ENCODE measurements at regions not wholly inside any gene's neighbourhood (a gene's known extent, or its start where the extent isn't known, plus 50 kb on each side); places are given as distances from the start of the nearest gene placed in this dataset.

GRCh38 chr5:93120051-93120450 is 461.0 kb downstream of the NR2F1-AS1 start:
- H3K27ac Mint-ChIP-seq: no peak overlapping the region
- H3K4me3 Mint-ChIP-seq: no peak overlapping the region
- H3K4me1 Mint-ChIP-seq (ENCODE audit: low read depth): no peaks in the 10 kb centered on the region
- ATAC-seq (no peak), DNase-seq (no peak)
- TF ChIP-seq, protein P1, sequence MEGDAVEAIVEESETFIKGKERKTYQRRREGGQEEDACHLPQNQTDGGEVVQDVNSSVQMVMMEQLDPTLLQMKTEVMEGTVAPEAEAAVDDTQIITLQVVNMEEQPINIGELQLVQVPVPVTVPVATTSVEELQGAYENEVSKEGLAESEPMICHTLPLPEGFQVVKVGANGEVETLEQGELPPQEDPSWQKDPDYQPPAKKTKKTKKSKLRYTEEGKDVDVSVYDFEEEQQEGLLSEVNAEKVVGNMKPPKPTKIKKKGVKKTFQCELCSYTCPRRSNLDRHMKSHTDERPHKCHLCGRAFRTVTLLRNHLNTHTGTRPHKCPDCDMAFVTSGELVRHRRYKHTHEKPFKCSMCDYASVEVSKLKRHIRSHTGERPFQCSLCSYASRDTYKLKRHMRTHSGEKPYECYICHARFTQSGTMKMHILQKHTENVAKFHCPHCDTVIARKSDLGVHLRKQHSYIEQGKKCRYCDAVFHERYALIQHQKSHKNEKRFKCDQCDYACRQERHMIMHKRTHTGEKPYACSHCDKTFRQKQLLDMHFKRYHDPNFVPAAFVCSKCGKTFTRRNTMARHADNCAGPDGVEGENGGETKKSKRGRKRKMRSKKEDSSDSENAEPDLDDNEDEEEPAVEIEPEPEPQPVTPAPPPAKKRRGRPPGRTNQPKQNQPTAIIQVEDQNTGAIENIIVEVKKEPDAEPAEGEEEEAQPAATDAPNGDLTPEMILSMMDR (IDR thresholded peaks at IDR 0.05): no peak
- no peaks in the 10 kb centered on the region for H3K9me3 Mint-ChIP-seq
- POLR2A ChIA-PET: no interaction called here
- H3K27me3 Mint-ChIP-seq: no peaks in the 10 kb centered on the region
- H3K36me3 Mint-ChIP-seq (ENCODE audit: low read depth): no peaks in the 10 kb centered on the region
- CTCF ChIA-PET: no interaction called here
- intact Hi-C loops (cut with micrococcal nuclease): no loop called here

DNA sequence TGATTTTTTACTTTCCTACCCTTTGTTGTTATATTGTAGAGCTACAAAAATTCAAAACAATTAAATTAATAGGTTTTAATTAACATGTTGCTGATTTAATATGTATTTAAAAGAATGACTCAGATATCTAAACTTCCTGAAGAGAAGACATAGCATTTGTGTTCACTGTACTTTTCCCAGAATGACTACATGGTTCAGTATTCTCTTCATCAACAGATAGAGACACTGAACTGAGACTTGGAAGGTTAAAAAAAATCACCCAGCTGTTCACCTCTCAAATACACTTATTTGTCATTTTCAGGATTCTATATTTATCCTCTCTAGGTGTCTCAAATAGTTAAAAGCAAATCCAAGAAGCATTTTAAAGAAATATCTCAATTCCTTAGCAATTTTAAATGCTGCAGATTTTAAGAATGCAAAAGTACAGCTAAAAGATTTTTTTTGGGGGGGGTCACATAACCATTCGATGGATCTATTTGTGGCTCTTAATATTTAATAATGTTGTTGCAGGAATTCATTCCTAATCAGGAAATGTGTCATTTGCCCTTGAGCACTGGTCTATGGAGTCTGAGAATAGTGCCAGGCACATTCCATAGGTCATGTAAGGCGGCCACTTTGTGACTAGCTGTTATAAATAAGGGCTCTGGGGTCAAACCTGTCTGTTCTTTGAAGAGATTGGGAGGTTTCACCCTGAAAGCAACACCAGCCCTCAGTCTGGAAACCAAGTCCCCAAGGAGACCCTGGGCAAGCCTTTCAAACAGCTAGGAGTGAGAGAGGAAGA is 463.1 kb downstream of the NR2F1-AS1 start:
- Mint-ChIP-seq H3K4me1 (ENCODE audit: low read depth) (no peaks in the 10 kb centered on the region), H3K27me3 (no peaks in the 10 kb centered on the region), H3K27ac (no peak overlapping the region), H3K36me3 (ENCODE audit: low read depth) (no peaks in the 10 kb centered on the region), H3K4me3 (no peak overlapping the region), H3K9me3 (no peaks in the 10 kb centered on the region)
- TF ChIP-seq, protein P1 (IDR thresholded peaks at IDR 0.05): no peak
- intact Hi-C loops (cut with micrococcal nuclease): no loop called here
- CTCF ChIA-PET: no interaction called here
- DNase-seq (no peak), ATAC-seq (no peak)
- POLR2A ChIA-PET: no interaction called here

- no peak overlapping the region for H3K4me3 Mint-ChIP-seq
- ATAC-seq: no peak
- H3K4me1 Mint-ChIP-seq (ENCODE audit: low read depth): no peaks in the 10 kb centered on the region
- ChIA-PET POLR2A (interaction anchor here (1.1 kb wide), 1 partner anchor 14 kb away, joined by 3 read pairs; no protein-coding TSS in a partner anchor), CTCF (no interaction called here)
- no peak for DNase-seq
- H3K27me3 Mint-ChIP-seq: peaks cover 2% of the 10 kb centered on the region
- H3K27ac Mint-ChIP-seq: no peak overlapping the region
- TF ChIP-seq, protein P1 (IDR thresholded peaks at IDR 0.05): no peak
- no peaks in the 10 kb centered on the region for H3K36me3 Mint-ChIP-seq (ENCODE audit: low read depth)
- H3K9me3 Mint-ChIP-seq: no peaks in the 10 kb centered on the region
- intact Hi-C loops (cut with micrococcal nuclease): no loop called here
These were observed 473.1 kb downstream of the NR2F1-AS1 start for GRCh38 chr5:93107805-93108520.

DNA sequence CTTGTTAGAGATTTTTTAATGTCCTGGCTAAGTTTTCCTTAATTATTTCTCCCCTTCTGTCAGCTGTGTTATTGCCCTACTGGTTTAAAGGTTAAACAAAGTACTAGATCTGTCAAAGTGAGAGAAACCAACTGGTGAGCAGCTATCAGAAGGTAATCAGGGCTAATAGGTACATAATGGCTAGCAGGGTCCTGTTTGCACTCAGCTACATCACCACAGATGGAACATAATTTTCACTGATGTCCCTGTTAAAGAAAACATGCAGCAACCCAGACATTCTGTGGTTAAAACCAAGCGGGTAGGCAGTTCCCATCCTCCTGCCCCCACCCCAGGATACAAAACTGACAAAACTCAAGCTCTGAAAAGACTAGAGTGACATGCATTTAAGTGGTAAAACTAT is 473.9 kb downstream of the NR2F1-AS1 start:
- CTCF ChIA-PET: no interaction called here
- Mint-ChIP-seq H3K27ac (no peak overlapping the region), H3K4me1 (ENCODE audit: low read depth) (no peaks in the 10 kb centered on the region), H3K9me3 (no peaks in the 10 kb centered on the region), H3K27me3 (peaks cover 2% of the 10 kb centered on the region), H3K4me3 (no peak overlapping the region), H3K36me3 (ENCODE audit: low read depth) (no peaks in the 10 kb centered on the region)
- DNase-seq (no peak), ATAC-seq (no peak)
- TF ChIP-seq, protein P1 (IDR thresholded peaks at IDR 0.05): no peak
- intact Hi-C loops (cut with micrococcal nuclease): no loop called here
- POLR2A ChIA-PET: no interaction called here

DNA sequence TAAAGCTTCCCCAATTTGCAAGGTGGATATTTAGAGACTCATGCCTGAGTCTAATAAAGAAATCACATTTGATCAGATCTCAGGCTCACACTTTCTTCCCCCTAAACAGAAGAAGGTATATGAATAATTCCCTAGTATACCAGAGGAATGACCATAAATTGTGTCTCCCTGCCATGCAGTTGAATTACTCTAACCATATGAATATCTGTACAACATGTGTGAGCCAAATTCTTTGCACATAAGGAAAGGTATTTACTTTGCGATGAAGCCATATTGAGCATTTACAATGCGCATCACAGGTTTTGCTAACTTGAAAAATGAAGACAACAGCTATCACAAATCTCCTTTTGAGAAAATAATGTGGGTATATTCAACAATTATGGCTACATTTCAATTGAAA is 479.4 kb downstream of the NR2F1-AS1 start:
- H3K9me3 Mint-ChIP-seq: no peaks in the 10 kb centered on the region
- TF ChIP-seq, protein P1 (IDR thresholded peaks at IDR 0.05): no peak
- no peak overlapping the region for H3K4me3 Mint-ChIP-seq
- ChIA-PET POLR2A (no interaction called here), CTCF (no interaction called here)
- no peak overlapping the region for H3K27ac Mint-ChIP-seq
- no peaks in the 10 kb centered on the region for H3K36me3 Mint-ChIP-seq (ENCODE audit: low read depth)
- intact Hi-C loops (cut with micrococcal nuclease): no loop called here
- ATAC-seq (no peak), DNase-seq (no peak)
- no peaks in the 10 kb centered on the region for H3K4me1 Mint-ChIP-seq (ENCODE audit: low read depth)
- H3K27me3 Mint-ChIP-seq: peaks cover 2% of the 10 kb centered on the region

Data from activated CD8-positive, alpha-beta T cell treated with anti-CD3 and anti-CD28 coated beads for 36 hours (primary cell).